A549 (cell line): ENCODE measurements at regions not wholly inside any gene's neighbourhood (a gene's known extent, or its start where the extent isn't known, plus 50 kb on each side); places are given as distances from the start of the nearest gene placed in this dataset.

ENCODE experiments used
- ATAC-seq, 2 experiments: fragments of 200-7000 bp in 1 of 2; fragments of >200 bp in 1 of 2; cut with Nextera tagmentation in 1 of 2; cut with Tn5 transposase in 1 of 2; 3 replicates each; pipeline versions ENCODE4 v1.8.0 to v1.9.1; 2018 to 2020; ENCODE audit warnings: mild to moderate bottlenecking in 1 of 2, moderate library complexity in 1 of 2
- CTCF ChIA-PET: fragments of 300-600 bp; sonication (Branson Sonifier 250); formaldehyde crosslinking; extraction: SDS; loops from one replicate; lab custom pipeline; 2021; ENCODE audit warnings: antibody characterized with exemption, inconsistent platforms; lab: Yijun Ruan, JAX
- POLR2A ChIA-PET: fragments of 350-600 bp; formaldehyde crosslinking; extraction: SDS; loops from one replicate; lab custom pipeline; 2021; ENCODE audit warnings: antibody characterized with exemption, inconsistent platforms; lab: Yijun Ruan, JAX
- DNase-seq, 2 experiments: peaks; one replicate each; pipeline versions ENCODE4 v3.0.0 to v3.0.0-alpha.2; 2011 to 2016; ENCODE audit warnings: low read depth in 1 of 2, low spot score in 1 of 2
- FAIRE-seq: peaks from 2 replicates; lab custom pipeline; 2011; peaks lifted over from hg19 to GRCh38; lab: Jason Lieb, UNC
- H3K27ac ChIP-seq, 2 experiments: fragments of >200 bp; sonication (Bioruptor Twin); formaldehyde crosslinking; 3 replicates each; pipeline ENCODE4 v1.5.1; 2016 to 2017
- H3K4me1 ChIP-seq: fragments of >200 bp; sonication (Bioruptor Twin); formaldehyde crosslinking; 3 replicates; pipeline ENCODE4 v1.6.1; 2016
- H3K4me2 ChIP-seq: fragments of >200 bp; sonication (Bioruptor Twin); formaldehyde crosslinking; 3 replicates; pipeline ENCODE4 v1.6.1; 2016
- H3K4me3 ChIP-seq: fragments of >200 bp; sonication (Bioruptor Twin); formaldehyde crosslinking; 3 replicates; pipeline ENCODE4 v1.5.1; 2016
- H3K9me3 ChIP-seq: fragments of >200 bp; sonication (Bioruptor Twin); formaldehyde crosslinking; 3 replicates; pipeline ENCODE4 v1.6.1; 2016
- CBX8 ChIP-seq: fragments of 200-600 bp; sonication (generic); IDR thresholded peaks from 2 replicates; pipeline ENCODE4 v1.6.1; 2016
- CEBPB ChIP-seq, 2 experiments: fragments of >200 bp in 1 of 2; sonication (Bioruptor Twin) in 1 of 2; formaldehyde crosslinking in 1 of 2; IDR thresholded peaks; 2 replicates each; pipeline ENCODE4 v1.6.1; 2012 to 2016
- CHD2 ChIP-seq: fragments of 150-350 bp; IDR thresholded peaks from 2 replicates; pipeline ENCODE4 v1.6.1; 2014; ENCODE audit warnings: low read length; ENCODE audit not compliant: partially characterized antibody
- CHD4 ChIP-seq: fragments of 200-600 bp; sonication (generic); IDR thresholded peaks from 2 replicates; pipeline ENCODE4 v1.6.1; 2016; ENCODE audit warnings: antibody characterized with exemption, mild to moderate bottlenecking, borderline replicate concordance
- ESRRA ChIP-seq: fragments of 150-350 bp; IDR thresholded peaks from 2 replicates; pipeline ENCODE4 v1.6.1; 2014; ENCODE audit warnings: mild to moderate bottlenecking, low read length, borderline replicate concordance
- HEYL ChIP-seq: fragments of 250-450 bp; sonication (Bioruptor Pico); IDR thresholded peaks from 2 replicates; pipeline ENCODE4 v1.8.0; 2021; ENCODE audit warnings: mild to moderate bottlenecking, moderate library complexity
- HMGXB4 ChIP-seq: fragments of 250-450 bp; sonication (Bioruptor Pico); IDR thresholded peaks from 2 replicates; pipeline ENCODE4 v1.5.0; 2021; ENCODE audit warnings: mild to moderate bottlenecking, moderate library complexity, borderline replicate concordance
- KDM1A ChIP-seq: fragments of 200-600 bp; sonication (generic); IDR thresholded peaks from 2 replicates; pipeline ENCODE4 v1.6.1; 2016; ENCODE audit warnings: low read depth, mild to moderate bottlenecking
- KDM5A ChIP-seq: fragments of 200-600 bp; sonication (generic); IDR thresholded peaks from 2 replicates; pipeline ENCODE4 v1.6.1; 2016; ENCODE audit warnings: antibody characterized with exemption, mild to moderate bottlenecking
- MAFK ChIP-seq: fragments of 450-650 bp; IDR thresholded peaks from 2 replicates; pipeline ENCODE4 v1.6.1; 2014; ENCODE audit not compliant: partially characterized antibody
- NPAS2 ChIP-seq: fragments of 250-450 bp; sonication (Bioruptor Pico); IDR thresholded peaks from 2 replicates; pipeline ENCODE4 v1.8.0; 2022; ENCODE audit warnings: mild to moderate bottlenecking, moderate library complexity, borderline replicate concordance
- NR3C1 ChIP-seq: fragments of >200 bp; sonication (Bioruptor Twin); formaldehyde crosslinking; IDR thresholded peaks from 3 replicates; pipeline ENCODE4 v1.6.1; 2017
- POLR2A ChIP-seq: IDR thresholded peaks from 2 replicates; pipeline ENCODE4 v1.6.1; 2012; ENCODE audit warnings: mild to moderate bottlenecking, low read length
- POLR2AphosphoS2 ChIP-seq: conservative IDR thresholded peaks from 2 replicates; pipeline ENCODE4 v1.6.1; 2012; ENCODE audit warnings: low read length, improper control_type of control experiment, inconsistent platforms
- RAD21 ChIP-seq, 2 experiments: fragments of >200 bp in 1 of 2; sonication (Bioruptor Twin) in 1 of 2; formaldehyde crosslinking in 1 of 2; IDR thresholded peaks in 1 of 2; conservative IDR thresholded peaks in 1 of 2; 2 replicates in 1 of 2; 3 replicates in 1 of 2; pipeline ENCODE4 v1.6.1; 2012 to 2018; ENCODE audit warnings: inconsistent platforms in 1 of 2
- RCOR1 ChIP-seq: fragments of 150-350 bp; IDR thresholded peaks from 2 replicates; pipeline ENCODE4 v1.6.1; 2014; ENCODE audit warnings: antibody characterized with exemption, low read length, low read depth
- RFX5 ChIP-seq: fragments of 450-650 bp; IDR thresholded peaks from 2 replicates; pipeline ENCODE4 v1.7.1; 2014; ENCODE audit warnings: antibody characterized with exemption, mild to moderate bottlenecking, moderate library complexity
- SMC3 ChIP-seq: fragments of >200 bp; sonication (Bioruptor Twin); formaldehyde crosslinking; IDR thresholded peaks from 3 replicates; pipeline ENCODE4 v1.6.1; 2018; ENCODE audit warnings: inconsistent platforms
- TFCP2L1 ChIP-seq: fragments of 250-450 bp; sonication (Bioruptor Pico); IDR thresholded peaks from 2 replicates; pipeline ENCODE4 v1.5.0; 2021; ENCODE audit warnings: mild to moderate bottlenecking
- TP53 ChIP-seq: fragments of 250-450 bp; sonication (Bioruptor Pico); IDR thresholded peaks from 2 replicates; pipeline ENCODE4 v1.5.0; 2021; ENCODE audit warnings: mild to moderate bottlenecking, moderate library complexity
- USF2 ChIP-seq: fragments of 450-650 bp; IDR thresholded peaks from 2 replicates; pipeline ENCODE4 v1.6.1; 2014; ENCODE audit warnings: antibody characterized with exemption
- ZC3H11A ChIP-seq: fragments of 450-650 bp; IDR thresholded peaks from 2 replicates; pipeline ENCODE4 v1.6.1; 2014; ENCODE audit warnings: antibody characterized with exemption, mild to moderate bottlenecking
- ZSCAN20 ChIP-seq: fragments of 250-450 bp; sonication (Bioruptor Pico); IDR thresholded peaks from 2 replicates; pipeline ENCODE4 v1.8.0; 2022; ENCODE audit warnings: mild to moderate bottlenecking, moderate library complexity
- WGBS: methylation state at CpG from one replicate; pipeline ENCODE4 v1.1.6; 2017; ENCODE audit errors: missing lambda C conversion rate; 5-methylcytosine and 5-hydroxymethylcytosine counted together
- TF ChIP-seq, protein P1 (sequence below): IDR thresholded peaks from 2 replicates; pipeline ENCODE4 v1.6.1; 2012
- TF ChIP-seq, protein P2 (sequence below): fragments of 150-350 bp; IDR thresholded peaks from 2 replicates; pipeline ENCODE4 v1.6.1; 2014; ENCODE audit warnings: low read depth, mild to moderate bottlenecking, low read length
- TF ChIP-seq, protein P3 (sequence below): fragments of >200 bp; sonication (Bioruptor Twin); formaldehyde crosslinking; IDR thresholded peaks from 3 replicates; pipeline ENCODE4 v1.5.1; 2016

GRCh38 chr5:68518286-68518685 lies 302.7 kb downstream of the PIK3R1 start:
- no peak for DNase-seq
- Histone ChIP-seq H3K9me3 (no peaks in the 10 kb centered on the region), H3K4me2 (no peak overlapping the region), H3K4me3 (no peak overlapping the region), H3K27ac (no peak overlapping the region)
- ATAC-seq: no peak
- no peak for FAIRE-seq
- CTCF ChIA-PET: no interaction called here
- POLR2A ChIA-PET: no interaction called here
- TF ChIP-seq ZC3H11A (no peak), NR3C1 (no peak), USF2 (no peak)
- TF ChIP-seq, protein P1, sequence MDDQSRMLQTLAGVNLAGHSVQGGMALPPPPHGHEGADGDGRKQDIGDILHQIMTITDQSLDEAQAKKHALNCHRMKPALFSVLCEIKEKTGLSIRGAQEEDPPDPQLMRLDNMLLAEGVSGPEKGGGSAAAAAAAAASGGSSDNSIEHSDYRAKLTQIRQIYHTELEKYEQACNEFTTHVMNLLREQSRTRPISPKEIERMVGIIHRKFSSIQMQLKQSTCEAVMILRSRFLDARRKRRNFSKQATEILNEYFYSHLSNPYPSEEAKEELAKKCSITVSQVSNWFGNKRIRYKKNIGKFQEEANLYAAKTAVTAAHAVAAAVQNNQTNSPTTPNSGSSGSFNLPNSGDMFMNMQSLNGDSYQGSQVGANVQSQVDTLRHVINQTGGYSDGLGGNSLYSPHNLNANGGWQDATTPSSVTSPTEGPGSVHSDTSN: no peak
- TF ChIP-seq, all 56 proteins: peak for 0
- H3K4me1 ChIP-seq: no peaks in the 10 kb centered on the region
- 46% methylated on average over 4 of the region's 4 CpGs for WGBS

DNA sequence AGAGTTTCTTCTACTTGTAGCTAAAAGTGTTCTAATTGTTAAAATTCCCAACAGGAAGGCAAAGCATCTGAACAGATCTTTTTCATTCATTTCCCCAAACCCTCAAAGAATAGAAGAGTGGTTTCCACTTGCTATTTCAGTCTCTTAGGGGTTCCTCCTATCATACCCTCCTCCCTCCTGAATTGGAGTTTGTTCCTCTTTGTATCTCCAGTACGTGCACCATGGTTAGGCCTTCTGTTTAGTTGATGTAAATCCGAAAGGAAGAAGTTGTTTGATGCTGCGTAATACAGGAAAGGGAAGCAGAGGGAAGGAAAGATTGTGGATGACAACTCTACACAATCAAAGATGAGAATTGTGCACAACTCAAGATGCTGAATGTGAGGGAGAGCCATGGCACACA lies 303.6 kb downstream of the PIK3R1 start:
- no peak for DNase-seq
- no peak for FAIRE-seq
- no peak for ATAC-seq
- Histone ChIP-seq H3K4me1 (no peaks in the 10 kb centered on the region), H3K4me2 (no peak overlapping the region), H3K27ac (no peak overlapping the region), H3K4me3 (no peak overlapping the region), H3K9me3 (no peaks in the 10 kb centered on the region)
- WGBS: 50% methylated on average over 3 of the region's 3 CpGs
- ChIA-PET POLR2A (no interaction called here), CTCF (no interaction called here)
- TF ChIP-seq RCOR1: no peak
- TF ChIP-seq TP53 (CRISPR knock-in tag): no peak
- no peak for TF ChIP-seq POLR2AphosphoS2
- TF ChIP-seq HMGXB4 (CRISPR knock-in tag): no peak
- TF ChIP-seq NR3C1: no peak
- no peak for TF ChIP-seq TFCP2L1 (CRISPR knock-in tag)
- TF ChIP-seq, protein P2, sequence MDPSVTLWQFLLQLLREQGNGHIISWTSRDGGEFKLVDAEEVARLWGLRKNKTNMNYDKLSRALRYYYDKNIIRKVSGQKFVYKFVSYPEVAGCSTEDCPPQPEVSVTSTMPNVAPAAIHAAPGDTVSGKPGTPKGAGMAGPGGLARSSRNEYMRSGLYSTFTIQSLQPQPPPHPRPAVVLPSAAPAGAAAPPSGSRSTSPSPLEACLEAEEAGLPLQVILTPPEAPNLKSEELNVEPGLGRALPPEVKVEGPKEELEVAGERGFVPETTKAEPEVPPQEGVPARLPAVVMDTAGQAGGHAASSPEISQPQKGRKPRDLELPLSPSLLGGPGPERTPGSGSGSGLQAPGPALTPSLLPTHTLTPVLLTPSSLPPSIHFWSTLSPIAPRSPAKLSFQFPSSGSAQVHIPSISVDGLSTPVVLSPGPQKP: no peak
- TF ChIP-seq CEBPB (IDR thresholded peaks at IDR 0.05): no peak
- TF ChIP-seq USF2: no peak
- TF ChIP-seq ZSCAN20: no peak
- TF ChIP-seq MAFK: no peak
- no peak for TF ChIP-seq RFX5
- TF ChIP-seq CHD2: no peak
- TF ChIP-seq SMC3: no peak
- TF ChIP-seq POLR2A: no peak
- TF ChIP-seq CHD4: no peak

DNA sequence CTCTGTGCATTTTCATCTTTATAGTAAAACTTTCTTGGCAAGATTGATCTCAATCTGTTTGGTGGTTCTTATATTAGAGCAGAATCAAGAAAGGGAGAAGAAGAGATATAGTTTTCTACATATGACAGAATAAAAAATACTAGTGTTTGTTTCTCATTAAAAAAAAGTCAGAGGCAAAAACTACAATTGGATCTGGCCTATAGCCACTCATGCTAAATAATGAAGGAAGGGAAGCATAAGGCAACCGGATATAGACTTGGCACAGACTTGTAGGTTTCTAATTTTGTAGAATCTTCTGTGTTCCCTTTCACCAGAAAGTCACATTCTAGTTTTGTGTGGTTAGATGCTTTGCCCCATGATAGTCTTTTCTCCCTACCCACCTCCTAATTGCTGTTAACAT lies 306.2 kb downstream of the PIK3R1 start:
- no peak for DNase-seq
- 40% methylated on average over 1 of the region's 1 CpG for WGBS
- Histone ChIP-seq H3K27ac (no peak overlapping the region), H3K4me2 (no peak overlapping the region), H3K4me1 (no peaks in the 10 kb centered on the region), H3K4me3 (no peak overlapping the region), H3K9me3 (0 out of 3 replicates have a peak, but pooled peaks cover 1% of the 10 kb centered on the region)
- ChIA-PET CTCF (no interaction called here), POLR2A (no interaction called here)
- FAIRE-seq: no peak
- ATAC-seq: no peak
- TF ChIP-seq, protein P3, sequence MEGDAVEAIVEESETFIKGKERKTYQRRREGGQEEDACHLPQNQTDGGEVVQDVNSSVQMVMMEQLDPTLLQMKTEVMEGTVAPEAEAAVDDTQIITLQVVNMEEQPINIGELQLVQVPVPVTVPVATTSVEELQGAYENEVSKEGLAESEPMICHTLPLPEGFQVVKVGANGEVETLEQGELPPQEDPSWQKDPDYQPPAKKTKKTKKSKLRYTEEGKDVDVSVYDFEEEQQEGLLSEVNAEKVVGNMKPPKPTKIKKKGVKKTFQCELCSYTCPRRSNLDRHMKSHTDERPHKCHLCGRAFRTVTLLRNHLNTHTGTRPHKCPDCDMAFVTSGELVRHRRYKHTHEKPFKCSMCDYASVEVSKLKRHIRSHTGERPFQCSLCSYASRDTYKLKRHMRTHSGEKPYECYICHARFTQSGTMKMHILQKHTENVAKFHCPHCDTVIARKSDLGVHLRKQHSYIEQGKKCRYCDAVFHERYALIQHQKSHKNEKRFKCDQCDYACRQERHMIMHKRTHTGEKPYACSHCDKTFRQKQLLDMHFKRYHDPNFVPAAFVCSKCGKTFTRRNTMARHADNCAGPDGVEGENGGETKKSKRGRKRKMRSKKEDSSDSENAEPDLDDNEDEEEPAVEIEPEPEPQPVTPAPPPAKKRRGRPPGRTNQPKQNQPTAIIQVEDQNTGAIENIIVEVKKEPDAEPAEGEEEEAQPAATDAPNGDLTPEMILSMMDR: no peak
- TF ChIP-seq USF2 (no peak), RAD21 (conservative IDR thresholded peaks at IDR 0.05 in 1 of 2, IDR thresholded peaks at IDR 0.05 in 1 of 2) (no peak), KDM5A (no peak), HEYL (CRISPR knock-in tag) (no peak), RCOR1 (no peak), ESRRA (no peak), ZSCAN20 (no peak), KDM1A (no peak), POLR2A (no peak), CBX8 (no peak), NPAS2 (CRISPR knock-in tag) (no peak)
- TF ChIP-seq, protein P1: no peak
